Esophagus muscularis mucosa (tissue), 4 donors: ENCODE measurements at regions not wholly inside any gene's neighbourhood (a gene's known extent, or its start where the extent isn't known, plus 50 kb on each side); places are given as distances from the start of the nearest gene placed in this dataset.

ENCODE experiments used
- DNase-seq: peaks from one replicate; pipeline ENCODE4 v3.0.0-alpha.2; 2017; ENCODE audit errors: extremely low spot score
- H3K27ac ChIP-seq, 4 donors: fragments of 200-600 bp; sonication (generic); replicated peaks in 1 of 4; 1 replicate in 3 of 4; 2 replicates in 1 of 4; pipeline ENCODE4 v1.5.1; 2016 to 2019; ENCODE audit warnings: mild to moderate bottlenecking in 1 of 4
- H3K27me3 ChIP-seq, 4 donors: fragments of 200-600 bp; sonication (generic); one replicate each; pipeline versions ENCODE4 v1.5.1 to v1.6.0; 2016 to 2019
- H3K36me3 ChIP-seq, 4 donors: fragments of 200-600 bp; sonication (generic); one replicate each; pipeline ENCODE4 v1.5.1; 2016 to 2019
- H3K4me1 ChIP-seq, 4 donors: fragments of 200-600 bp; sonication (generic); one replicate each; pipeline ENCODE4 v1.5.1; 2016 to 2019
- H3K4me3 ChIP-seq, 4 donors: fragments of 200-600 bp; sonication (generic); 1 replicate in 2 of 4; 2 replicates in 2 of 4; pipeline ENCODE4 v1.5.1; 2016 to 2019; ENCODE audit warnings: mild to moderate bottlenecking in 4 of 4, moderate library complexity in 1 of 4
- H3K9me3 ChIP-seq, 4 donors: fragments of 200-600 bp; sonication (generic); 1 replicate in 3 of 4; 2 replicates in 1 of 4; pipeline ENCODE4 v1.5.1; 2016 to 2019
- EP300 ChIP-seq: sonication (generic); formaldehyde crosslinking; IDR thresholded peaks from one replicate; pipeline ENCODE4 v1.6.1; 2017; ENCODE audit warnings: antibody characterized with exemption
- POLR2A ChIP-seq: fragments of 450-650 bp; IDR thresholded peaks from one replicate; pipeline ENCODE4 v1.6.1; 2017; ENCODE audit warnings: antibody characterized with exemption, moderate library complexity, mild to moderate bottlenecking, low read depth
- POLR2AphosphoS5 ChIP-seq, 2 donors: sonication (generic); formaldehyde crosslinking; IDR thresholded peaks; one replicate each; pipeline ENCODE4 v1.6.1; 2017; ENCODE audit warnings: antibody characterized with exemption in 2 of 2
- WGBS: methylation state at CpG from one replicate; pipeline ENCODE4 v1.1.5; 2018; 5-methylcytosine and 5-hydroxymethylcytosine counted together
- intact Hi-C: fragments of 100-400 bp; cut with DNase I; formaldehyde crosslinking; loops from one replicate; pipeline ENCODE4 v1.15.1; 2023
- TF ChIP-seq, protein P1 (sequence below), 3 experiments: fragments of 200-600 bp in 2 of 3; fragments of 450-650 bp in 1 of 3; sonication (generic) in 2 of 3; IDR thresholded peaks; one replicate each; pipeline ENCODE4 v1.5.1; 2017 to 2019; ENCODE audit warnings: antibody characterized with exemption in 3 of 3, mild to moderate bottlenecking in 2 of 3, moderate library complexity in 1 of 3

- Histone ChIP-seq H3K4me1 (no peaks in the 10 kb centered on the region), H3K36me3 (no peaks in the 10 kb centered on the region), H3K4me3 (no peak overlapping the region), H3K9me3 (no peaks in the 10 kb centered on the region), H3K27ac (no peak overlapping the region), H3K27me3 (no peaks in the 10 kb centered on the region)
- TF ChIP-seq, protein P1, sequence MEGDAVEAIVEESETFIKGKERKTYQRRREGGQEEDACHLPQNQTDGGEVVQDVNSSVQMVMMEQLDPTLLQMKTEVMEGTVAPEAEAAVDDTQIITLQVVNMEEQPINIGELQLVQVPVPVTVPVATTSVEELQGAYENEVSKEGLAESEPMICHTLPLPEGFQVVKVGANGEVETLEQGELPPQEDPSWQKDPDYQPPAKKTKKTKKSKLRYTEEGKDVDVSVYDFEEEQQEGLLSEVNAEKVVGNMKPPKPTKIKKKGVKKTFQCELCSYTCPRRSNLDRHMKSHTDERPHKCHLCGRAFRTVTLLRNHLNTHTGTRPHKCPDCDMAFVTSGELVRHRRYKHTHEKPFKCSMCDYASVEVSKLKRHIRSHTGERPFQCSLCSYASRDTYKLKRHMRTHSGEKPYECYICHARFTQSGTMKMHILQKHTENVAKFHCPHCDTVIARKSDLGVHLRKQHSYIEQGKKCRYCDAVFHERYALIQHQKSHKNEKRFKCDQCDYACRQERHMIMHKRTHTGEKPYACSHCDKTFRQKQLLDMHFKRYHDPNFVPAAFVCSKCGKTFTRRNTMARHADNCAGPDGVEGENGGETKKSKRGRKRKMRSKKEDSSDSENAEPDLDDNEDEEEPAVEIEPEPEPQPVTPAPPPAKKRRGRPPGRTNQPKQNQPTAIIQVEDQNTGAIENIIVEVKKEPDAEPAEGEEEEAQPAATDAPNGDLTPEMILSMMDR (IDR thresholded peaks at IDR 0.05), result no peak
- no peak for TF ChIP-seq POLR2A
- no peak for TF ChIP-seq EP300
- no peak for TF ChIP-seq POLR2AphosphoS5 (IDR thresholded peaks at IDR 0.05)
- intact Hi-C loops, result no loop called here
- no peak for DNase-seq
- WGBS, result 83% methylated on average over 2 of the region's 2 CpGs
These were observed 395.1 kb downstream of the PLK2 start for GRCh38 chr5:58064801-58065200.

GRCh38 chr5:58060996-58061395 lies 398.9 kb downstream of the PLK2 start:
- Histone ChIP-seq H3K4me1 (no peaks in the 10 kb centered on the region), H3K36me3 (no peaks in the 10 kb centered on the region), H3K4me3 (no peak overlapping the region), H3K27ac (peak overlapping the region in 1 of 4 donors; percentile 8), H3K27me3 (no peaks in the 10 kb centered on the region), H3K9me3 (no peaks in the 10 kb centered on the region)
- intact Hi-C loops, result no loop called here
- DNase-seq, result no peak
- TF ChIP-seq POLR2AphosphoS5 (IDR thresholded peaks at IDR 0.05), result no peak
- no peak for TF ChIP-seq POLR2A
- WGBS, result 34% methylated on average over 3 of the region's 3 CpGs

GRCh38 chr5:58057324-58057723 lies 402.6 kb downstream of the PLK2 start:
- H3K27me3 ChIP-seq, result no peaks in the 10 kb centered on the region

GRCh38 chr5:58056546-58056945 lies 403.3 kb downstream of the PLK2 start:
- TF ChIP-seq EP300 (no peak), POLR2AphosphoS5 (IDR thresholded peaks at IDR 0.05) (no peak), POLR2A (no peak)
- TF ChIP-seq, protein P1 (IDR thresholded peaks at IDR 0.05), result no peak
- Histone ChIP-seq H3K36me3 (no peaks in the 10 kb centered on the region), H3K27ac (no peak overlapping the region), H3K9me3 (peaks cover 0 to 5% (median 0%) of the 10 kb centered on the region in 4 donors), H3K27me3 (no peaks in the 10 kb centered on the region), H3K4me1 (no peaks in the 10 kb centered on the region), H3K4me3 (no peak overlapping the region)
- DNase-seq, result no peak
- WGBS, result 23% methylated on average over 1 of the region's 1 CpG
- intact Hi-C loops, result no loop called here

More at GRCh38 chr5:58057324-58057723, 402.6 kb downstream of the PLK2 start:
- Histone ChIP-seq H3K4me1 (no peaks in the 10 kb centered on the region), H3K27ac (no peak overlapping the region), H3K4me3 (no peak overlapping the region), H3K36me3 (no peaks in the 10 kb centered on the region), H3K9me3 (no peaks in the 10 kb centered on the region)
- WGBS, result 91% methylated on average over 4 of the region's 4 CpGs
- TF ChIP-seq, protein P1 (IDR thresholded peaks at IDR 0.05), result no peak
- TF ChIP-seq POLR2A (no peak), POLR2AphosphoS5 (IDR thresholded peaks at IDR 0.05) (no peak), EP300 (no peak)
- intact Hi-C loops, result no loop called here
- DNase-seq, result no peak

DNA sequence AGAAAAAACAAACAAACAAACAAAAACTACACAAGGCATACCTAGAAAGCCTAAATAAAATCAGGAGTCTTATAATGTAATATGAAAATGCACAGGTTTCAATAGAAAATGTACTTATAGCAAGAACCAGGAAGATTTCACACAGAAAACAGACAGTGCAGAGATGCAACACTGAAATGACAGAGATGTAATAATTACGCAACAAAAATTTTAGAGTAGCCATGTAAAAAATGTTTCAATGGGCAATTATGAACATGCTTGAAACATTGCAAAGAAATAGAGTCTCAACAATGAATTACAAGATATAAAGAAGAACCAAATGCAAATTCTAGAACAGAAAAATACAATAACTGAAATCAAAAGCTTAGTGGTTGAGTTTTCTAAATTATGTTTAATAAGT lies 405.9 kb downstream of the PLK2 start:
- no peak for DNase-seq
- no peak for TF ChIP-seq POLR2AphosphoS5 (IDR thresholded peaks at IDR 0.05)
- TF ChIP-seq, protein P1 (IDR thresholded peaks at IDR 0.05), result no peak
- no peak for TF ChIP-seq POLR2A
- WGBS, result 98% methylated on average over 1 of the region's 1 CpG
- peaks cover 0 to 5% (median 0%) of the 10 kb centered on the region in 4 donors for H3K9me3 ChIP-seq
- H3K36me3 ChIP-seq, result no peaks in the 10 kb centered on the region
- H3K4me1 ChIP-seq, result no peaks in the 10 kb centered on the region
- no peak overlapping the region for H3K4me3 ChIP-seq
- intact Hi-C loops, result no loop called here
- no peaks in the 10 kb centered on the region for H3K27me3 ChIP-seq
- no peak overlapping the region for H3K27ac ChIP-seq
